Lower leg skin (tissue), 3 donors: ENCODE measurements at regions not wholly inside any gene's neighbourhood (a gene's known extent, or its start where the extent isn't known, plus 50 kb on each side); places are given as distances from the start of the nearest gene placed in this dataset.

Experiments used
- POLR2A ChIP-seq, 2 donors: fragments of 450-650 bp; IDR thresholded peaks; one replicate each; pipeline ENCODE4 v1.6.1; 2016 to 2017; ENCODE audit warnings: antibody characterized with exemption in 2 of 2, mild to moderate bottlenecking in 1 of 2, moderate library complexity in 1 of 2
- TF ChIP-seq, protein P1 (sequence below), 3 donors: fragments of 450-650 bp; IDR thresholded peaks; one replicate each; pipeline ENCODE4 v1.5.1; 2016; ENCODE audit warnings: antibody characterized with exemption in 3 of 3, mild to moderate bottlenecking in 3 of 3, moderate library complexity in 2 of 3

DNA sequence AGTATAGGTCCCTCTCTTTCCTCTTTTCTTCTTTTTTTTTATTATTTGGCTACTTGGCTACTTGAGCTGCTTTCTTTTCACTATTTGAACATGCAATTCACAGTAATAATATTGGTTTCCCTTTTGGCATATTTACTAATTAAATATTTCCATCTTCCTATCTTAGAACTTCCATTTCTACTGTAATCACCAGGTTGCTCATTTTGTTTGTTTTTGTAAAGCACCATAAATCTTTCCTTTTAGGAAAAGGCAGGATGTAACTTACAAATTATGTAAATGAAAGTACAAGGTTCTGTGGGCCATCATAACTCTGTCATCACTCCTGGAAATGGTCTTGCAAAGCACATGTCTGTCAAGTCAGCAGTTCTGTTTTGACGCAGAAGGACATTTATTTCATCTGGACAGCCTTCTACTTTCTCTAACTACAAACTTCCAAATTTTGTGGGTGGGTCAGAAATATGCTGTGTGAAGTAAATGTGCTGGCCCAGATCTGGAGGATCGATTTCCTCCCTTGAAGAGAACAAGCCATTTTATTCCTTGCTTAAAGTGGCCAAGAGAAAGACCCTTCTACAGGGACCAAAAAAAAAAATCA is 71.7 kb upstream of the TNFSF18 start:
- TF ChIP-seq POLR2A (IDR thresholded peaks at IDR 0.05): no peak
- TF ChIP-seq, protein P1, sequence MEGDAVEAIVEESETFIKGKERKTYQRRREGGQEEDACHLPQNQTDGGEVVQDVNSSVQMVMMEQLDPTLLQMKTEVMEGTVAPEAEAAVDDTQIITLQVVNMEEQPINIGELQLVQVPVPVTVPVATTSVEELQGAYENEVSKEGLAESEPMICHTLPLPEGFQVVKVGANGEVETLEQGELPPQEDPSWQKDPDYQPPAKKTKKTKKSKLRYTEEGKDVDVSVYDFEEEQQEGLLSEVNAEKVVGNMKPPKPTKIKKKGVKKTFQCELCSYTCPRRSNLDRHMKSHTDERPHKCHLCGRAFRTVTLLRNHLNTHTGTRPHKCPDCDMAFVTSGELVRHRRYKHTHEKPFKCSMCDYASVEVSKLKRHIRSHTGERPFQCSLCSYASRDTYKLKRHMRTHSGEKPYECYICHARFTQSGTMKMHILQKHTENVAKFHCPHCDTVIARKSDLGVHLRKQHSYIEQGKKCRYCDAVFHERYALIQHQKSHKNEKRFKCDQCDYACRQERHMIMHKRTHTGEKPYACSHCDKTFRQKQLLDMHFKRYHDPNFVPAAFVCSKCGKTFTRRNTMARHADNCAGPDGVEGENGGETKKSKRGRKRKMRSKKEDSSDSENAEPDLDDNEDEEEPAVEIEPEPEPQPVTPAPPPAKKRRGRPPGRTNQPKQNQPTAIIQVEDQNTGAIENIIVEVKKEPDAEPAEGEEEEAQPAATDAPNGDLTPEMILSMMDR (IDR thresholded peaks at IDR 0.05): no peak
